Large intestine (tissue), 3 donors: ENCODE measurements at regions not wholly inside any gene's neighbourhood (a gene's known extent, or its start where the extent isn't known, plus 50 kb on each side); places are given as distances from the start of the nearest gene placed in this dataset.

Experiments used
- DNase-seq, 2 donors: peaks; one replicate each; pipeline versions ENCODE4 v3.0.0 to v3.0.0-alpha.2; 2013
- H3K27ac ChIP-seq: one replicate; pipeline ENCODE4 v1.5.1; 2013; ENCODE audit warnings: low read length
- H3K27me3 ChIP-seq: 2 replicates; pipeline ENCODE4 v1.6.1; 2013; ENCODE audit warnings: low read length; ENCODE audit not compliant: control insufficient read depth, insufficient read depth
- H3K36me3 ChIP-seq: 2 replicates; pipeline ENCODE4 v1.6.1; 2013; ENCODE audit warnings: low read length; ENCODE audit not compliant: control insufficient read depth, insufficient read depth
- H3K4me1 ChIP-seq: one replicate; pipeline ENCODE4 v1.6.1; 2013; ENCODE audit warnings: low read length; ENCODE audit not compliant: control insufficient read depth, insufficient read depth
- H3K4me3 ChIP-seq: one replicate; pipeline ENCODE4 v1.5.1; 2013; ENCODE audit warnings: low read length
- H3K9me3 ChIP-seq: one replicate; pipeline ENCODE4 v1.6.1; 2013; ENCODE audit warnings: mild to moderate bottlenecking, low read depth, low read length, moderate library complexity; ENCODE audit not compliant: control insufficient read depth
- WGBS: methylation state at CpG from one replicate; pipeline ENCODE4 v1.1.5; 2013; ENCODE audit warnings: low lambda C conversion rate; ENCODE audit not compliant: insufficient coverage; 5-methylcytosine and 5-hydroxymethylcytosine counted together

DNA sequence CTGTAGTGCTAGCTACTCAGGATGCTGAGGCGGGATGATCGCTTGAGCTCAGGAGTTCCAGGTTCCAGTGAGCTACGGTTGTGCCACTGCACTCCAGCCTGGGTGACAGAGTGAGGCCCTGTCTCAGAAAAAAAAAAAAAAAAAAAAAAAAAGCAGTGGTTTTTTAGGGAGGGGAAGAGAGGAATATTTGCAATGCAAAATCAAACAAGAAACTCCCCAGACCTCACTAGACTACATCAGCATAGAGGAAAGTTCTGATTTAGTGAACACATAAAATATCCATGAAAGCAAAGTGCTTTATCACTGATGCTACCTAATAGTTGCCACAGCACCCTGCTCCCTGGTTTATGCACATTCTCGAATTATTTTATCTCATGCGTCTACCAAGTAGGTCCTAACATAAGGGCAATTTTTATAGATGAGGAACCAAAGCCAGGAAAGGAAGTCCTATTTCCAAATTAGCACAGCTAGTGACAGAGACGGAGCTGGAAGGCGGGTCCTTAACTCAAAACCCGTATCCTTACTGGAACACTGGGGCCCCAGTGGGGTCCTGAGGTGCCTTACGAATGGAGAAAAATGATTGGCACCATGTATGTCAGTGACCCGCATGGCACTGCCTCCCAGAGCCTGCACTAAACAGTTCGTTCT lies 50.7 kb upstream of the GPR157 start:
- H3K36me3 ChIP-seq = no peaks in the 10 kb centered on the region
- peaks cover 5% of the 10 kb centered on the region for H3K9me3 ChIP-seq
- H3K4me3 ChIP-seq = no peak overlapping the region
- H3K27me3 ChIP-seq = peaks cover 30% of the 10 kb centered on the region
- peaks cover 9% of the 10 kb centered on the region for H3K4me1 ChIP-seq
- WGBS = no CpG with 5 or more reads among the region's 11 CpGs
- no peak overlapping the region for H3K27ac ChIP-seq
- no peak for DNase-seq

- H3K9me3 ChIP-seq = peaks cover 5% of the 10 kb centered on the region
- no peak overlapping the region for H3K27ac ChIP-seq
- H3K4me3 ChIP-seq = no peak overlapping the region
- H3K27me3 ChIP-seq = peaks cover 30% of the 10 kb centered on the region
- peaks cover 9% of the 10 kb centered on the region for H3K4me1 ChIP-seq
- no peak for DNase-seq
- WGBS = 100% methylated on average over 1 of the region's 8 CpGs
- no peaks in the 10 kb centered on the region for H3K36me3 ChIP-seq
These were observed 51.4 kb upstream of the GPR157 start for GRCh38 chr1:9180111-9180819.

GRCh38 chr1:9181176-9181906 lies 52.4 kb upstream of the GPR157 start:
- peaks cover 5% of the 10 kb centered on the region for H3K9me3 ChIP-seq
- DNase-seq = peak in 1 of 2 donors; percentile 44
- H3K4me3 ChIP-seq = peak overlapping the region; percentile 51
- 50% methylated on average over 1 of the region's 19 CpGs for WGBS
- peaks cover 9% of the 10 kb centered on the region for H3K4me1 ChIP-seq
- H3K36me3 ChIP-seq = no peaks in the 10 kb centered on the region
- peaks cover 30% of the 10 kb centered on the region for H3K27me3 ChIP-seq
- no peak overlapping the region for H3K27ac ChIP-seq

GRCh38 chr1:9181990-9182783 lies 52.4 kb upstream of the H6PD start:
- H3K27ac ChIP-seq = no peak overlapping the region
- WGBS = no CpG with 5 or more reads among the region's 83 CpGs

GRCh38 chr1:9182784-9183257 lies 51.8 kb upstream of the H6PD start:
- peaks cover 30% of the 10 kb centered on the region for H3K27me3 ChIP-seq
- H3K9me3 ChIP-seq = peaks cover 5% of the 10 kb centered on the region
- H3K4me1 ChIP-seq = peaks cover 9% of the 10 kb centered on the region
- DNase-seq = peak in 1 of 2 donors; percentile 30
- no peak overlapping the region for H3K27ac ChIP-seq
- WGBS = no CpG with 5 or more reads among the region's 47 CpGs
- no peaks in the 10 kb centered on the region for H3K36me3 ChIP-seq
- H3K4me3 ChIP-seq = peak overlapping the region; percentile 43

More at GRCh38 chr1:9181990-9182783, 52.4 kb upstream of the H6PD start:
- peak in 1 of 2 donors; percentile 46 for DNase-seq
- peaks cover 9% of the 10 kb centered on the region for H3K4me1 ChIP-seq
- H3K4me3 ChIP-seq = peak overlapping the region; percentile 51
- peaks cover 5% of the 10 kb centered on the region for H3K9me3 ChIP-seq
- H3K36me3 ChIP-seq = no peaks in the 10 kb centered on the region
- peaks cover 30% of the 10 kb centered on the region for H3K27me3 ChIP-seq

DNA sequence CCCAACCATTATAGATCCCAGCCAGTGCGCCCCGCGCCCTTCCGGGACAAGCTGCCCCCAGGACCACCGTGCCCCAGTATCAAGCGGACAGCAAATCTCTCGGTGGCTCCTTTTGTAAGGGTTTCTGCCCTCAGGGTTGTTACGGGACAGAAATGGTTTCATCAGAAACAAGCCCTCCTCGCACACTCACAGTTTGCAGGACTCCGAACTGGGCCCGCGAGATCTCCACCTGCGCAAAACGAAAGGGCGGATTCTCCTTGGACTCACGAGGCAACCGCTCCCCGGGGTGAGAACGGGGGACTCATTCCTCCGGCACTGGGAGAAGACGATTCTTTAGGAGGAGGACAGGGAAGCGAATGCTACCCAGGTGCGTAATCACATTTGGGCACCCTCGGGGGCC lies 51.1 kb upstream of the H6PD start:
- Histone ChIP-seq H3K27me3 (peaks cover 30% of the 10 kb centered on the region), H3K36me3 (no peaks in the 10 kb centered on the region), H3K4me3 (no peak overlapping the region), H3K27ac (no peak overlapping the region), H3K9me3 (peaks cover 5% of the 10 kb centered on the region), H3K4me1 (peaks cover 9% of the 10 kb centered on the region)
- no CpG with 5 or more reads among the region's 24 CpGs for WGBS
- no peak for DNase-seq

DNA sequence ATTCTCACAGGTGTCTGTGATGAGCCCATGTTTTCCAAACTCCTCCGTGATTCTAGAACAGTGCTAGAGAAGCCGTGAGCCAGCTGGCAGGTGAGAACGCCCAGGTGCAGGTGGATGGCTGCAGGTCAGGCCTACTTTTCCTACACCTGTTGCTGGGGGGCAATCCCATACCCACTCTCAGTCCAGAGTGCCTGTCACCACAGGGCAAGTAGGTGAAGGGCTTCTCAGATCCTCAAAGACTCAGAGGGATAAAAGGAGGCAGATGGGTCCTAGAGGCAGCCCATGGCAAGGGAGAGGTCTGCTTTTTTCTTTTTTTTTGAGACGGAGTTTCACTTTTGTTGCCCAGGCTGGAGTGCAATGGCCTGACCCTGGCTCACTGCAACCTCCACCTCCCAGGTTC lies 50.7 kb upstream of the H6PD start:
- Histone ChIP-seq H3K9me3 (peaks cover 5% of the 10 kb centered on the region), H3K4me3 (no peak overlapping the region), H3K4me1 (peaks cover 9% of the 10 kb centered on the region), H3K27me3 (peaks cover 30% of the 10 kb centered on the region), H3K36me3 (no peaks in the 10 kb centered on the region), H3K27ac (no peak overlapping the region)
- no CpG with 5 or more reads among the region's 4 CpGs for WGBS
- no peak for DNase-seq

DNA sequence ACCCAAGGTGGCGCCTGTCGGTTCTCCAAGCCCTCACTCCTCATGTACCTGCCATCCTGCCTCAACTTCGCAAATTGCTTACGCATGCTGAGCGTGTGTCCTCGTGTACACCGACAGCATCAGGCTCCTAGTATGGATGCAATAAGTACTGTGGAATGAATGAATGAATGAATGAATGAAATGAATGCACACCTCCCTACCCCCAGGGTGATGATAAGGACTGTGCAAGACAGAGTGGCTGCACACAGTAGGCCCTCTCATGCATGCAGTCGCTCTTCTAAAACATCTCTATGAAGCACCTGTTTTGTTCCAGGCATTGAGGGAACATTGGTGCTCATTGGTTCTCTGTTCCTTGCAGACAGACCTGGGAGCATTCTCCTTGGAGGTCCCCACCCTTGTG lies 49.8 kb upstream of the H6PD start:
- Histone ChIP-seq H3K27ac (no peak overlapping the region), H3K27me3 (peaks cover 30% of the 10 kb centered on the region), H3K9me3 (peaks cover 5% of the 10 kb centered on the region), H3K4me3 (no peak overlapping the region), H3K4me1 (peaks cover 9% of the 10 kb centered on the region), H3K36me3 (no peaks in the 10 kb centered on the region)
- no peak for DNase-seq
- WGBS = no CpG with 5 or more reads among the region's 8 CpGs
